ENCODE measurements at regions not wholly inside any gene's neighbourhood (a gene's known extent, or its start where the extent isn't known, plus 50 kb on each side); places are given as distances from the start of the nearest gene placed in this dataset.
A peak's percentile ranks its signal among the peaks of the same experiment; 100 is the strongest.
"Not testable (repeated sequence)": the region's sequence is repeated elsewhere in the genome, so short reads cannot be mapped to it uniquely, and the experiment has no call there.

GRCh38 chr6:130494729-130495128 lies 128.9 kb downstream of the TMEM200A start:
- Histone ChIP-seq H4K5ac (ENCODE audit: low read length) (no peak overlapping the region), H3K4me2 (ENCODE audit: low read length) (no peak overlapping the region), H3K4me3 (ENCODE audit: low read length) (no peak overlapping the region), H2BK5ac (ENCODE audit: low read length) (no peak overlapping the region), H3K36me3 (ENCODE audit: control insufficient read depth, insufficient read depth, low read length) (no peaks in the 10 kb centered on the region), H3K79me2 (ENCODE audit: control insufficient read depth, insufficient read depth, low read length) (no peaks in the 10 kb centered on the region), H4K8ac (ENCODE audit: low read depth, low read length) (no peak overlapping the region), H3K56ac (ENCODE audit: low read length) (no peak overlapping the region), H2AK5ac (ENCODE audit: low read length) (no peak overlapping the region), H3K79me1 (ENCODE audit: low read length) (no peaks in the 10 kb centered on the region), H3K27me3 (ENCODE audit: insufficient read depth, low read length, poor library complexity) (no peaks in the 10 kb centered on the region), H2BK120ac (ENCODE audit: low read depth, low read length) (no peak overlapping the region), H2BK15ac (replicated peaks; ENCODE audit: low read depth) (no peak overlapping the region), H3K4ac (ENCODE audit: low read depth, low read length) (no peak overlapping the region), H3K4me1 (ENCODE audit: control insufficient read depth, low read depth, low read length) (no peaks in the 10 kb centered on the region), H3K23ac (ENCODE audit: low read length) (no peak overlapping the region), H3K18ac (ENCODE audit: low read length) (no peak overlapping the region), H3K9ac (ENCODE audit: low read length) (no peak overlapping the region), H3K27ac (ENCODE audit: low read depth, low read length) (no peak overlapping the region)
- DNase-seq = no peak
- WGBS (ENCODE audit: extremely low coverage, insufficient coverage, low lambda C conversion rate) = no CpG with 5 or more reads among the region's 1 CpG

DNA sequence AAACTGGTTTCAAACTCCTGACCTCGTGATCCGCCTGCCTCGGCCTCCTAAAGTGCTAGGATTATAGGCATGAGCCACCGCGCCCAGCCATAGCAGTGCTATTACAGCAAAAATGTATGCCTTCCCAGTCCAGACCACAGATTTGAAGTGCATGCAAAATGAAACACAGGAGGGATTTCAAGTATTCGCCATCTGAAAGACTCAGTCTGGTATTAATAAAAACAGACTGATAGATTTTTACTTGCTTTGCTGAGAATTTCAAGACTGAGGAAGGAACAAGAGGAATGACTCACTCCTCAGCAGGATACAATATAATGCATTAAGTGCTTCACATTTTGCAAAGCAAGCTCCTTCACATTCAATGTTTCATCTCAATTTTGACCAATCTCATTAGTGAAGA lies 134.9 kb downstream of the TMEM200A start:
- no peak overlapping the region for H3K56ac ChIP-seq (ENCODE audit: low read length)
- no peak overlapping the region for H2BK120ac ChIP-seq (ENCODE audit: low read depth, low read length)
- no peaks in the 10 kb centered on the region for H3K27me3 ChIP-seq (ENCODE audit: insufficient read depth, low read length, poor library complexity)
- H3K9ac ChIP-seq (ENCODE audit: low read length) = no peak overlapping the region
- H3K4me2 ChIP-seq (ENCODE audit: low read length) = no peak overlapping the region
- H3K23ac ChIP-seq (ENCODE audit: low read length) = no peak overlapping the region
- H2AK5ac ChIP-seq (ENCODE audit: low read length) = no peak overlapping the region
- H3K18ac ChIP-seq (ENCODE audit: low read length) = no peak overlapping the region
- H4K5ac ChIP-seq (ENCODE audit: low read length) = no peak overlapping the region
- no peak overlapping the region for H4K8ac ChIP-seq (ENCODE audit: low read depth, low read length)
- WGBS (ENCODE audit: extremely low coverage, insufficient coverage, low lambda C conversion rate) = no CpG with 5 or more reads among the region's 6 CpGs
- no peak overlapping the region for H3K4me3 ChIP-seq (ENCODE audit: low read length)
- H3K4ac ChIP-seq (ENCODE audit: low read depth, low read length) = no peak overlapping the region
- no peak overlapping the region for H2BK15ac ChIP-seq (replicated peaks; ENCODE audit: low read depth)
- no peaks in the 10 kb centered on the region for H3K79me2 ChIP-seq (ENCODE audit: control insufficient read depth, insufficient read depth, low read length)
- H3K4me1 ChIP-seq (ENCODE audit: control insufficient read depth, low read depth, low read length) = no peaks in the 10 kb centered on the region
- H2BK5ac ChIP-seq (ENCODE audit: low read length) = no peak overlapping the region
- no peaks in the 10 kb centered on the region for H3K79me1 ChIP-seq (ENCODE audit: low read length)
- H3K36me3 ChIP-seq (ENCODE audit: control insufficient read depth, insufficient read depth, low read length) = no peaks in the 10 kb centered on the region
- H3K27ac ChIP-seq (ENCODE audit: low read depth, low read length) = no peak overlapping the region
- DNase-seq = peak; percentile 7

GRCh38 chr6:130503146-130503545 lies 137.3 kb downstream of the TMEM200A start:
- no peak overlapping the region for H3K9ac ChIP-seq (ENCODE audit: low read length)
- no peak overlapping the region for H3K4ac ChIP-seq (ENCODE audit: low read depth, low read length)
- no peak overlapping the region for H2BK120ac ChIP-seq (ENCODE audit: low read depth, low read length)
- peak; percentile 21 for DNase-seq
- H3K4me2 ChIP-seq (ENCODE audit: low read length) = no peak overlapping the region
- H2AK5ac ChIP-seq (ENCODE audit: low read length) = no peak overlapping the region
- H3K18ac ChIP-seq (ENCODE audit: low read length) = no peak overlapping the region
- no peaks in the 10 kb centered on the region for H3K36me3 ChIP-seq (ENCODE audit: control insufficient read depth, insufficient read depth, low read length)
- H3K27me3 ChIP-seq (ENCODE audit: insufficient read depth, low read length, poor library complexity) = no peaks in the 10 kb centered on the region
- no peak overlapping the region for H3K4me3 ChIP-seq (ENCODE audit: low read length)
- no peaks in the 10 kb centered on the region for H3K4me1 ChIP-seq (ENCODE audit: control insufficient read depth, low read depth, low read length)
- no peak overlapping the region for H3K27ac ChIP-seq (ENCODE audit: low read depth, low read length)
- H2BK5ac ChIP-seq (ENCODE audit: low read length) = no peak overlapping the region
- H4K5ac ChIP-seq (ENCODE audit: low read length) = no peak overlapping the region
- H3K79me2 ChIP-seq (ENCODE audit: control insufficient read depth, insufficient read depth, low read length) = no peaks in the 10 kb centered on the region
- H3K56ac ChIP-seq (ENCODE audit: low read length) = no peak overlapping the region
- H2BK15ac ChIP-seq (replicated peaks; ENCODE audit: low read depth) = no peak overlapping the region
- H4K8ac ChIP-seq (ENCODE audit: low read depth, low read length) = no peak overlapping the region
- no peak overlapping the region for H3K23ac ChIP-seq (ENCODE audit: low read length)
- H3K79me1 ChIP-seq (ENCODE audit: low read length) = no peaks in the 10 kb centered on the region

DNA sequence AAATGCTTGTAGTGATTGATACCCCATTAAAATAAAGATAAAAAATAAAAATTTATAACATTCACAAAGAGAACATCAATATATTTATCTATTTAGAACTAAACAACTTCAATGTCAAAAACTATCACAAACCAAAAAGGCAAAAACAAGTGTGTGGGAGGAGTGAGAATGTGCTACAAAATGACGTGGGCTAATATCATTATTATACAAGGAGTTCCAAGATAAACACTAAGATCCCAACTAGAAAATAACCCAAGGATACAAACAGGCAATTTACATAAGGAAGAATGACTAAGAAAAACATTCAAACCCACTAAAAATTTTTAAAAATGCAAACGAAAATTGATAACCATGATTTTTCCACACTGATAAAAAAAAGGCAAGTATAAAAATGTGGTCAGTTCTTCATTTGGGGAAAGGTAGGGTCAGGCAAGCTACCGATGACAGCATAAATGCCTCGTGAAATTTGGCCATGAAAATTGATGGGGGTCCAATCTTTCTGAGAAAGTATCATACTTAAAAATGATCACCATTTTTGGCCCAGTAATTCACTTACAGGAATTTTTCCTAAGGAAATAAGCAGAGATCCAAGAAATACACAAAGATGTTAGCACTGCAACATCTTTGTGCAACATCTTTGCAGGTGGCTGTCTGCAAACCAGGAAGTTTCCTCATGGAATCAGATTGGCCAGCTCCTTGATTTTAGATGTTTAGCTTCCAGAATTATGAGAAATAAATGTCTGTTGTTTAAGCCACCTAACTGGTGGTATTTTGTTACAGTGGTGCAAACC lies 140.2 kb downstream of the TMEM200A start:
- Histone ChIP-seq H3K4ac (ENCODE audit: low read depth, low read length) (no peak overlapping the region), H3K79me1 (ENCODE audit: low read length) (no peaks in the 10 kb centered on the region), H3K79me2 (ENCODE audit: control insufficient read depth, insufficient read depth, low read length) (no peaks in the 10 kb centered on the region), H3K9ac (ENCODE audit: low read length) (no peak overlapping the region), H3K4me2 (ENCODE audit: low read length) (no peak overlapping the region), H4K8ac (ENCODE audit: low read depth, low read length) (no peak overlapping the region), H3K4me1 (ENCODE audit: control insufficient read depth, low read depth, low read length) (no peaks in the 10 kb centered on the region), H2BK120ac (ENCODE audit: low read depth, low read length) (no peak overlapping the region), H2AK5ac (ENCODE audit: low read length) (no peak overlapping the region), H2BK15ac (replicated peaks; ENCODE audit: low read depth) (no peak overlapping the region), H3K4me3 (ENCODE audit: low read length) (no peak overlapping the region), H3K27me3 (ENCODE audit: insufficient read depth, low read length, poor library complexity) (no peaks in the 10 kb centered on the region), H4K5ac (ENCODE audit: low read length) (no peak overlapping the region), H3K27ac (ENCODE audit: low read depth, low read length) (no peak overlapping the region), H3K56ac (ENCODE audit: low read length) (no peak overlapping the region), H3K18ac (ENCODE audit: low read length) (no peak overlapping the region), H2BK5ac (ENCODE audit: low read length) (no peak overlapping the region), H3K23ac (ENCODE audit: low read length) (no peak overlapping the region), H3K36me3 (ENCODE audit: control insufficient read depth, insufficient read depth, low read length) (no peaks in the 10 kb centered on the region)
- no CpG with 5 or more reads among the region's 4 CpGs for WGBS (ENCODE audit: extremely low coverage, insufficient coverage, low lambda C conversion rate)
- DNase-seq = no peak

DNA sequence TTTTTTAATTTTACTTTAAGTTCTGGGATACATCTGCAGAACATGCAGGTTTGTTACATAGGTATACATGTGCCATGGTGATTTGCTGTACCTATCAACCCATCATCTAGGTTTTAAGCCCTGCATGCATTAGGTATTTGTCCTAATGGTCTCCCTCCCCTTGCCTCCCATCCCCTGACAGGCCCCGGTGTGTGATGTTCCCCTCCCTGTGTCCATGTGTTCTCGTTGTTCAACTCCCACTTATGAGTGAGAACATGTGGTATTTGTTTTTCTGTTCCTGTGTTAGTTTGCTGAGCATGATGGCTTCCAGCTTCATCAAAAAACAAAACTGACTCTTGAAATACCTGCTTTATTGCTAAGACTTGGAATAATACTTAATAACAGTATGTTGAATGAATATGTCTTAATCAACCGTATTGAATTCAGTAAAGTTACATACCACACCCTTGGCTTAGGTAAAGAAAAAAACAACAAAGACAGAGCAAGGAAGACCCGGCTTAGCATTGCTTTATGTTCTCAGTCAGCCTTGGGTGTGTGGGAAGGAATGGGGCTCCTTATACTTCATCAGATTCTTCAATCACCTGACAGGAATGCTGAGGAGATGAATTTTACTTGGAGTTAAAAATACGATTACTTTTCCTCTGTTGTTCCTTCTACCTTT lies 141.3 kb downstream of the TMEM200A start:
- not testable (repeated sequence) for H3K23ac ChIP-seq (ENCODE audit: low read length); H4K8ac ChIP-seq (ENCODE audit: low read depth, low read length); H3K79me2 ChIP-seq (ENCODE audit: control insufficient read depth, insufficient read depth, low read length); H3K4ac ChIP-seq (ENCODE audit: low read depth, low read length); DNase-seq; H4K5ac ChIP-seq (ENCODE audit: low read length); H3K4me2 ChIP-seq (ENCODE audit: low read length); H3K56ac ChIP-seq (ENCODE audit: low read length); H2BK15ac ChIP-seq (replicated peaks; ENCODE audit: low read depth); H3K79me1 ChIP-seq (ENCODE audit: low read length); H3K4me1 ChIP-seq (ENCODE audit: control insufficient read depth, low read depth, low read length); H3K4me3 ChIP-seq (ENCODE audit: low read length); H2AK5ac ChIP-seq (ENCODE audit: low read length); H3K27me3 ChIP-seq (ENCODE audit: insufficient read depth, low read length, poor library complexity); H2BK120ac ChIP-seq (ENCODE audit: low read depth, low read length); H3K27ac ChIP-seq (ENCODE audit: low read depth, low read length); H3K9ac ChIP-seq (ENCODE audit: low read length); H2BK5ac ChIP-seq (ENCODE audit: low read length); H3K18ac ChIP-seq (ENCODE audit: low read length); H3K36me3 ChIP-seq (ENCODE audit: control insufficient read depth, insufficient read depth, low read length)
- no CpG with 5 or more reads among the region's 5 CpGs for WGBS (ENCODE audit: extremely low coverage, insufficient coverage, low lambda C conversion rate)

DNA sequence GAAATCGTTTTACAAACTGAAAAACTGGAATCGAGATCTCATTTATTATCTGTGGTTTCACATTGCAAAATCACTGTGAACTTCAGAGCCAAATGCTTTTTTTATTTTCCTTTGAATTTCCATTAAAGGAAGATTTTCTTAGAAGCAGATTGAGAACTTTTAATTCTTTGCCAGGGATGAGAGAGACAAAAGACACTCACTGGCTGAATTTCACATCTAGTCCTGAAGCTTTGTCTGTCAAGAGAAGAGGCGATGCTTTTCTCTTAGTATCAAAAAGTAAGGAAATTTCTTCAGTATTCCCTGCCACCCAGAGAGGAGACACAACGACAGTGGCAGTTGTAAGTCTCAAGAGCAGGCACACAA lies 141.8 kb downstream of the TMEM200A start:
- H3K4me3 ChIP-seq (ENCODE audit: low read length) = no peak overlapping the region
- H2BK15ac ChIP-seq (replicated peaks; ENCODE audit: low read depth) = no peak overlapping the region
- no peak overlapping the region for H3K27ac ChIP-seq (ENCODE audit: low read depth, low read length)
- no peaks in the 10 kb centered on the region for H3K4me1 ChIP-seq (ENCODE audit: control insufficient read depth, low read depth, low read length)
- no peak overlapping the region for H3K56ac ChIP-seq (ENCODE audit: low read length)
- no peak overlapping the region for H3K4me2 ChIP-seq (ENCODE audit: low read length)
- no peak overlapping the region for H3K9ac ChIP-seq (ENCODE audit: low read length)
- no peaks in the 10 kb centered on the region for H3K36me3 ChIP-seq (ENCODE audit: control insufficient read depth, insufficient read depth, low read length)
- H3K4ac ChIP-seq (ENCODE audit: low read depth, low read length) = no peak overlapping the region
- no peak overlapping the region for H4K8ac ChIP-seq (ENCODE audit: low read depth, low read length)
- no peak for DNase-seq
- no peaks in the 10 kb centered on the region for H3K79me2 ChIP-seq (ENCODE audit: control insufficient read depth, insufficient read depth, low read length)
- no peak overlapping the region for H2BK120ac ChIP-seq (ENCODE audit: low read depth, low read length)
- H2BK5ac ChIP-seq (ENCODE audit: low read length) = no peak overlapping the region
- H2AK5ac ChIP-seq (ENCODE audit: low read length) = no peak overlapping the region
- no peaks in the 10 kb centered on the region for H3K79me1 ChIP-seq (ENCODE audit: low read length)
- H3K27me3 ChIP-seq (ENCODE audit: insufficient read depth, low read length, poor library complexity) = no peaks in the 10 kb centered on the region
- no peak overlapping the region for H3K23ac ChIP-seq (ENCODE audit: low read length)
- no peak overlapping the region for H3K18ac ChIP-seq (ENCODE audit: low read length)
- WGBS (ENCODE audit: extremely low coverage, insufficient coverage, low lambda C conversion rate) = no CpG with 5 or more reads among the region's 4 CpGs
- no peak overlapping the region for H4K5ac ChIP-seq (ENCODE audit: low read length)
